HG03103 (cell line): ENCODE measurements at regions not wholly inside any gene's neighbourhood (a gene's known extent, or its start where the extent isn't known, plus 50 kb on each side); places are given as distances from the start of the nearest gene placed in this dataset.
"Not testable (repeated sequence)": the region's sequence is repeated elsewhere in the genome, so short reads cannot be mapped to it uniquely, and the experiment has no call there.

ENCODE experiments used
- ATAC-seq: cut with Tn5 transposase; IDR thresholded peaks from one replicate; pipeline ENCODE4 v1.9.1; 2021; ENCODE audit warnings: low read depth; ENCODE audit not compliant: unreplicated experiment

- ATAC-seq = peak; percentile 56
Observed at GRCh38 chr7:65722361-65722792, 150.5 kb upstream of the VKORC1L1 start.

GRCh38 chr7:65727182-65727581 lies 145.7 kb upstream of the VKORC1L1 start:
- ATAC-seq = not testable (repeated sequence)

- ATAC-seq = no peak
Observed at GRCh38 chr7:65731129-65731528, 141.7 kb upstream of the VKORC1L1 start.

- ATAC-seq = no peak
Observed at GRCh38 chr7:65731562-65732035, 141.3 kb upstream of the VKORC1L1 start.

GRCh38 chr7:65744406-65744805 lies 128.5 kb upstream of the VKORC1L1 start:
- no peak for ATAC-seq

- ATAC-seq = no peak
Observed at GRCh38 chr7:65746398-65746669, 126.5 kb upstream of the VKORC1L1 start.

GRCh38 chr7:65749039-65749438 lies 123.8 kb upstream of the VKORC1L1 start:
- no peak for ATAC-seq

- no peak for ATAC-seq
Observed at GRCh38 chr7:65749518-65749917, 123.4 kb upstream of the VKORC1L1 start.

- ATAC-seq = peak; percentile 99
Observed at GRCh38 chr7:65750511-65751344, 122.1 kb upstream of the VKORC1L1 start.

- not testable (repeated sequence) for ATAC-seq
Observed at GRCh38 chr7:65754070-65754469, 118.8 kb upstream of the VKORC1L1 start.

GRCh38 chr7:65758991-65759390 lies 113.9 kb upstream of the VKORC1L1 start:
- ATAC-seq = not testable (repeated sequence)

- not testable (repeated sequence) for ATAC-seq
Observed at GRCh38 chr7:65762712-65763111, 110.2 kb upstream of the VKORC1L1 start.

GRCh38 chr7:65763114-65763513 lies 109.8 kb upstream of the VKORC1L1 start:
- ATAC-seq = not testable (repeated sequence)

GRCh38 chr7:65770473-65771225 lies 102.2 kb upstream of the VKORC1L1 start:
- ATAC-seq = peak; percentile 96

- not testable (repeated sequence) for ATAC-seq
Observed at GRCh38 chr7:65771226-65771569, 101.7 kb upstream of the VKORC1L1 start.

GRCh38 chr7:65776677-65777076 lies 96.2 kb upstream of the VKORC1L1 start:
- not testable (repeated sequence) for ATAC-seq

- not testable (repeated sequence) for ATAC-seq
Observed at GRCh38 chr7:65789943-65790342, 82.9 kb upstream of the VKORC1L1 start.

GRCh38 chr7:65791788-65792187 lies 81.1 kb upstream of the VKORC1L1 start:
- not testable (repeated sequence) for ATAC-seq

- not testable (repeated sequence) for ATAC-seq
Observed at GRCh38 chr7:65792726-65793125, 80.1 kb upstream of the VKORC1L1 start.

GRCh38 chr7:65794671-65795391 lies 78.0 kb upstream of the VKORC1L1 start:
- ATAC-seq = not testable (repeated sequence)

GRCh38 chr7:65795392-65795716 lies 77.5 kb upstream of the VKORC1L1 start:
- ATAC-seq = not testable (repeated sequence)
